ENCODE measurements at regions not wholly inside any gene's neighbourhood (a gene's known extent, or its start where the extent isn't known, plus 50 kb on each side); places are given as distances from the start of the nearest gene placed in this dataset.

DNA sequence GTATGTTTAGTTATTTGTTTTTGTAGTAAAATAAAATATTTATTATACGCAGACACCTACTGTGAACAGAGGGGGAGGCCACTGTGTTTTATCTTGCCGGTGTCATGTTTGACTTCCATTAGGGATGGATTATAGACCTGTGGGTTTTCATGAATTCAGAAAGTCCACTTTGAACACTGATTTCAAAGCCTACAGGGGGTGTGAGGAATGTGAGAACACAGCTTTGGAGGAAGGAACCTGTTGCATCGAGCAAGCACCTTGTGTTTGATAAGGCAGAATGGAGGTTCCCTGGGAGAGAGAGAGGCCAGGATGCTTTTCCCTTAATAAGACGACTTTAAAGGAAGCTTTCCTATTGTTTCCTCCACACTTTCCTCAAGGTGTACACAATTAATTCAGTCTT is 665.0 kb upstream of the MGMT start:
- Histone ChIP-seq H3K4me1 (no peaks in the 10 kb centered on the region), H3K27me3 (no peaks in the 10 kb centered on the region), H3K4me3 (no peak overlapping the region), H3K9ac (no peak overlapping the region), H3K4me2 (no peak overlapping the region), H3K27ac (no peak overlapping the region), H4K20me1 (no peaks in the 10 kb centered on the region), H3K36me3 (no peaks in the 10 kb centered on the region), H3K9me3 (no peaks in the 10 kb centered on the region)
- no peak for TF ChIP-seq Cebpa-rat (IDR thresholded peaks at IDR 0.05)

DNA sequence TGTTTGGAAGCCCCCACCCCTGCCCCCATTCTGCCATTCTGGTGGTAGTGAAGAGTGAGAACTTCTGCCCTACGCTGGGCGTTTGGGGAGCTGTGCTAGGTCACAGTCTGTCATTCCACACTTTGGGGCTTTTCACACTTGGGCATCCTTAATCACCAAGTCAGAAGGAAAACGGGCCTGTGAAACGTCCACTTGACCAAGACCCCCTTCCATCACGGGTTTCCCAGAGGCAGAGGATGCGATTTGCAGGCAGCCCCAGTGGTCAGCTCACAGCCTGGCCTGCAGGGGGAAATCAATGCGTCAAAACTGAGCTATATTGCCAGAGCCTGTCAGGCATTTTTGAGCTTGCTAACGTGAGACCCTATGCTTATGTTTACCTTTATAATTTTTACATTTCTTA is 663.3 kb upstream of the MGMT start:
- H3K27ac ChIP-seq: no peak overlapping the region
- no peaks in the 10 kb centered on the region for H3K4me1 ChIP-seq
- TF ChIP-seq Cebpa-rat (IDR thresholded peaks at IDR 0.05): no peak
- H3K4me2 ChIP-seq: no peak overlapping the region
- no peaks in the 10 kb centered on the region for H4K20me1 ChIP-seq
- no peaks in the 10 kb centered on the region for H3K9me3 ChIP-seq
- no peak overlapping the region for H3K9ac ChIP-seq
- no peaks in the 10 kb centered on the region for H3K27me3 ChIP-seq
- H3K4me3 ChIP-seq: no peak overlapping the region
- no peaks in the 10 kb centered on the region for H3K36me3 ChIP-seq

- Histone ChIP-seq H3K9me3 (no peaks in the 10 kb centered on the region), H3K36me3 (no peaks in the 10 kb centered on the region), H3K4me2 (no peak overlapping the region), H3K27me3 (no peaks in the 10 kb centered on the region), H3K27ac (no peak overlapping the region), H4K20me1 (no peaks in the 10 kb centered on the region), H3K9ac (no peak overlapping the region), H3K4me3 (no peak overlapping the region), H3K4me1 (no peaks in the 10 kb centered on the region)
- TF ChIP-seq Cebpa-rat (IDR thresholded peaks at IDR 0.05): no peak
Observed at GRCh38 chr10:128804411-128804810, 662.6 kb upstream of the MGMT start.

DNA sequence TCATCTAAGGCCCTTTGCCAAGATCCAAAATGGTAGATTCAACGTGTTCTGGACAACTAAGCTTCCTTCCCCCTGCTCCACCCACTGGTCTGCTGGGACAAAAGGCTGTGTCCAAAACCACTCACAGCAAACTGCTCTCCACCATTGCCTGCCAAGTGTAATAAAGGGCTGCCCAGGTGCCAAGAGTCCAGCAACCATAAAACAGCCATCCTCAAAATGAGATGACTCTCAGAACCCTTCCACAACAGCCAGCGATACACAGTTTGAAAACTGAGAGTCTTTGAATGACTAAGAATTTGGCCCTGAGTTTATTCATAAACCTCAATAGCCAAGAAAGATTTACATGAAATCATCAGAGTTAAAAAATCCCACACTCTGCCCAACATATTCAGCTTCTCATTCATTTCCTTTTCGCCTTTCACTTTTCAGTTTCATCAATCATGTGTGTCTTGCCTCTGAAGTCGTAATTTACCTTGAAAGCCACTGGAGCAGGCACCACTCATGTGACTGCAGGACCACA is 658.1 kb upstream of the MGMT start:
- H3K4me2 ChIP-seq: no peak overlapping the region
- H3K9me3 ChIP-seq: no peaks in the 10 kb centered on the region
- TF ChIP-seq Cebpa-rat (IDR thresholded peaks at IDR 0.05): no peak
- H3K9ac ChIP-seq: no peak overlapping the region
- no peaks in the 10 kb centered on the region for H3K27me3 ChIP-seq
- H3K4me3 ChIP-seq: no peak overlapping the region
- no peaks in the 10 kb centered on the region for H3K36me3 ChIP-seq
- H3K4me1 ChIP-seq: no peaks in the 10 kb centered on the region
- no peak overlapping the region for H3K27ac ChIP-seq
- no peaks in the 10 kb centered on the region for H4K20me1 ChIP-seq

DNA sequence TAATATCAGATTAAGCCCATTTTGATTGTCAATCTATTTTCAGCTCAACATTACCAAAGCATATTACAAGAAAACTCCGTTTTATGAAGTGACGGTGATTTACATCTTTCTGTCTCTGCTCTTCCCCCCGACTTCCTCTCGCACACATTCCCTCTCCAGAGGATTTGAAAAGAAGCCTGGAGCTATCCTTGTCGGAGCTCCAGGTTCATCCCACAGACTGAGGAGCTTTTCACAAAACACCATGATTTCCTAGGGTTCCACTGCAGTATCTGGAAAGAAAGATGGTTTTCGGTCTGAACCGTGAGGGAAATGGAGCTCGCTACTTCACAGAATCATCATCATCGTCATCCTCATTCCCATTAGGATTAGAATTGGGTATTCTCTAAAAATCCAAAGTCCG is 655.5 kb upstream of the MGMT start:
- TF ChIP-seq Cebpa-rat (IDR thresholded peaks at IDR 0.05): no peak
- Histone ChIP-seq H3K4me3 (no peak overlapping the region), H3K4me1 (no peaks in the 10 kb centered on the region), H3K4me2 (no peak overlapping the region), H3K9me3 (no peaks in the 10 kb centered on the region), H4K20me1 (no peaks in the 10 kb centered on the region), H3K27me3 (no peaks in the 10 kb centered on the region), H3K27ac (no peak overlapping the region), H3K36me3 (no peaks in the 10 kb centered on the region), H3K9ac (no peak overlapping the region)

DNA sequence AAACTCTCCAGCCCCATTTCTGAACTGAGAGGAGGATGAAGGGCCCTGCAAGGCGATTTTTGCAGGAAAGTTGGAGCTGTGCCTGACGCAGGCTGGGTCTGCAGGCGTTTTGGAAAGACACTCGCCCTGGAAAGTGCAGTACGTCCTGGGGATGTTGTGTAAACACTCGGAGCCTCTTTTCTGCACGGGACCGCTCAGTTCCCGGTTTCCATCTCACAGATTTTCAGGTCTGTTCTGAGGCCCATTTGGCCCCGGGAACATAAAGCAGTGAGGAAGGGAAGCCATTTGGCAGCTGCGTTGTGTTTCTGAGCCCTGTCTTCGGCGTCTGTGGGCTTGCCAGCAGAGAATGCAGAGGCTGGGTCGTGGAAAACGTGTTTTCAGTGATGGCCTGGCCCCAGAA is 655.0 kb upstream of the MGMT start:
- no peak overlapping the region for H3K9ac ChIP-seq
- H3K4me3 ChIP-seq: no peak overlapping the region
- TF ChIP-seq Cebpa-rat (IDR thresholded peaks at IDR 0.05): no peak
- no peak overlapping the region for H3K4me2 ChIP-seq
- H3K27me3 ChIP-seq: no peaks in the 10 kb centered on the region
- no peaks in the 10 kb centered on the region for H4K20me1 ChIP-seq
- no peaks in the 10 kb centered on the region for H3K36me3 ChIP-seq
- H3K4me1 ChIP-seq: no peaks in the 10 kb centered on the region
- no peaks in the 10 kb centered on the region for H3K9me3 ChIP-seq
- H3K27ac ChIP-seq: no peak overlapping the region

- Histone ChIP-seq H3K9me3 (no peaks in the 10 kb centered on the region), H3K27ac (no peak overlapping the region), H3K27me3 (no peaks in the 10 kb centered on the region), H3K4me2 (no peak overlapping the region), H3K36me3 (no peaks in the 10 kb centered on the region), H3K4me1 (no peaks in the 10 kb centered on the region), H3K9ac (no peak overlapping the region), H4K20me1 (no peaks in the 10 kb centered on the region), H3K4me3 (no peak overlapping the region)
- no peak for TF ChIP-seq Cebpa-rat (IDR thresholded peaks at IDR 0.05)
Observed at GRCh38 chr10:128813574-128813973, 653.5 kb upstream of the MGMT start.

- no peaks in the 10 kb centered on the region for H3K36me3 ChIP-seq
- no peaks in the 10 kb centered on the region for H3K9me3 ChIP-seq
- H3K27ac ChIP-seq: no peak overlapping the region
- no peaks in the 10 kb centered on the region for H3K4me1 ChIP-seq
- no peaks in the 10 kb centered on the region for H3K27me3 ChIP-seq
- H3K9ac ChIP-seq: no peak overlapping the region
- H4K20me1 ChIP-seq: no peaks in the 10 kb centered on the region
- no peak for TF ChIP-seq Cebpa-rat (IDR thresholded peaks at IDR 0.05)
- no peak overlapping the region for H3K4me2 ChIP-seq
- no peak overlapping the region for H3K4me3 ChIP-seq
Observed at GRCh38 chr10:128814024-128814423, 653.0 kb upstream of the MGMT start.

- Histone ChIP-seq H3K9ac (no peak overlapping the region), H3K36me3 (no peaks in the 10 kb centered on the region), H3K9me3 (no peaks in the 10 kb centered on the region)
Observed at GRCh38 chr10:128814782-128815181, 652.3 kb upstream of the MGMT start.

GRCh38 chr10:128816726-128817125 is 650.3 kb upstream of the MGMT start:
- Histone ChIP-seq H3K4me3 (no peak overlapping the region), H3K27ac (no peak overlapping the region), H3K4me2 (no peak overlapping the region), H3K4me1 (no peaks in the 10 kb centered on the region), H3K9me3 (no peaks in the 10 kb centered on the region), H4K20me1 (no peaks in the 10 kb centered on the region), H3K9ac (no peak overlapping the region), H3K36me3 (no peaks in the 10 kb centered on the region), H3K27me3 (no peaks in the 10 kb centered on the region)
- no peak for TF ChIP-seq Cebpa-rat (IDR thresholded peaks at IDR 0.05)

More at GRCh38 chr10:128814782-128815181, 652.3 kb upstream of the MGMT start:
- Histone ChIP-seq H3K4me1 (no peaks in the 10 kb centered on the region), H3K27ac (no peak overlapping the region), H3K4me2 (no peak overlapping the region), H3K4me3 (no peak overlapping the region), H3K27me3 (no peaks in the 10 kb centered on the region), H4K20me1 (no peaks in the 10 kb centered on the region)
- TF ChIP-seq Cebpa-rat (IDR thresholded peaks at IDR 0.05): no peak

GRCh38 chr10:128817636-128818035 is 649.4 kb upstream of the MGMT start:
- TF ChIP-seq Cebpa-rat (IDR thresholded peaks at IDR 0.05): no peak
- Histone ChIP-seq H3K9ac (no peak overlapping the region), H3K4me2 (no peak overlapping the region), H3K27ac (no peak overlapping the region), H3K4me1 (no peaks in the 10 kb centered on the region), H4K20me1 (no peaks in the 10 kb centered on the region), H3K27me3 (no peaks in the 10 kb centered on the region), H3K9me3 (no peaks in the 10 kb centered on the region), H3K36me3 (no peaks in the 10 kb centered on the region), H3K4me3 (no peak overlapping the region)
